HG03045 (cell line): ENCODE measurements at regions not wholly inside any gene's neighbourhood (a gene's known extent, or its start where the extent isn't known, plus 50 kb on each side); places are given as distances from the start of the nearest gene placed in this dataset.
"Not testable (repeated sequence)": the region's sequence is repeated elsewhere in the genome, so short reads cannot be mapped to it uniquely, and the experiment has no call there.

Source experiments
- ATAC-seq: cut with Tn5 transposase; IDR thresholded peaks from one replicate; pipeline ENCODE4 v1.9.1; 2021; ENCODE audit warnings: mild to moderate bottlenecking, moderate library complexity; ENCODE audit not compliant: unreplicated experiment

- ATAC-seq, result no peak
Measured at GRCh38 chr1:80403471-80403893, 1397.0 kb upstream of the ADGRL4 start.

- ATAC-seq, result no peak
Measured at GRCh38 chr1:80402625-80403024, 1396.1 kb upstream of the ADGRL4 start.

- ATAC-seq, result no peak
Measured at GRCh38 chr1:80401757-80402156, 1395.2 kb upstream of the ADGRL4 start.

GRCh38 chr1:80392529-80392928 is 1386.0 kb upstream of the ADGRL4 start:
- no peak for ATAC-seq

GRCh38 chr1:80385650-80386049 is 1379.1 kb upstream of the ADGRL4 start:
- ATAC-seq, result no peak

GRCh38 chr1:80384959-80385358 is 1378.4 kb upstream of the ADGRL4 start:
- ATAC-seq, result no peak

GRCh38 chr1:80384083-80384830 is 1377.7 kb upstream of the ADGRL4 start:
- ATAC-seq, result no peak

- ATAC-seq, result no peak
Measured at GRCh38 chr1:80375662-80376061, 1369.1 kb upstream of the ADGRL4 start.

- no peak for ATAC-seq
Measured at GRCh38 chr1:80375109-80375508, 1368.6 kb upstream of the ADGRL4 start.

GRCh38 chr1:80369780-80370179 is 1363.2 kb upstream of the ADGRL4 start:
- no peak for ATAC-seq

- no peak for ATAC-seq
Measured at GRCh38 chr1:80367058-80367457, 1360.5 kb upstream of the ADGRL4 start.

- no peak for ATAC-seq
Measured at GRCh38 chr1:80365359-80366021, 1359.0 kb upstream of the ADGRL4 start.

GRCh38 chr1:80363689-80364475 is 1357.4 kb upstream of the ADGRL4 start:
- no peak for ATAC-seq

GRCh38 chr1:80359666-80360065 is 1353.1 kb upstream of the ADGRL4 start:
- no peak for ATAC-seq

- no peak for ATAC-seq
Measured at GRCh38 chr1:80349218-80349617, 1342.7 kb upstream of the ADGRL4 start.

GRCh38 chr1:80341021-80341420 is 1334.5 kb upstream of the ADGRL4 start:
- ATAC-seq, result no peak

- ATAC-seq, result no peak
Measured at GRCh38 chr1:80318108-80318507, 1311.6 kb upstream of the ADGRL4 start.

- no peak for ATAC-seq
Measured at GRCh38 chr1:80310703-80311245, 1304.2 kb upstream of the ADGRL4 start.

- ATAC-seq, result no peak
Measured at GRCh38 chr1:80305466-80305865, 1298.9 kb upstream of the ADGRL4 start.

GRCh38 chr1:80293818-80294217 is 1287.3 kb upstream of the ADGRL4 start:
- ATAC-seq, result no peak

GRCh38 chr1:80288750-80289149 is 1282.2 kb upstream of the ADGRL4 start:
- not testable (repeated sequence) for ATAC-seq
